ENCODE measurements at regions not wholly inside any gene's neighbourhood (a gene's known extent, or its start where the extent isn't known, plus 50 kb on each side); places are given as distances from the start of the nearest gene placed in this dataset.

DNA sequence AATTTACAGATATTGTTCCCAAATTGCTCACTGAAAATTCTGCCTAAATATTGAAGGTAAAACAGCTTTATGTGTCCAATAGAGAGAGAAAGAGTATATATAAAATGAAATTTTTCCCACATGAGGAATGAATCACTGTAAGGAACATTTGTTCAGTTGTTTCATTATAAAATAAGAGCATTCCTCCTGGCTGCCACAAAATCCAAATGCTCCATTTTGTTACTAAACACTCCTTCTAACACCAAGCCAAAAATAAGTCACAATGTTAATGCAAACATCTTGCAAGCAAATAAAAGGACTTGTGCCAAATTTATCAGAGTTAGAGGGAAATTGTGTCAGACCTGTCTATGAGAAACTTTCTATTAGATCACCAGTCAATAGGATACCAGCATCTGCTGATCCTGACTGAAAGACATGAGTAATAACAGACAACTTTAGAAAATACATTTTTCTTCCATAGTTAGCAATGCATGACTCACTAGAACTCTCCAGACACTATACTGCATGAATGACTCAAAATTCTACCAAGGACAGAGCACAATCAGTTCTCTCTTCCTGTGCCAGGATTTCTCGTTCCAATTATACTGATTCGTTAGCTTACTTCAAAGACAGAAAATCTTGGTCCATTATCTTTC, 83.5 kb upstream of the FNDC3A start:
- DNase-seq: no peak

DNA sequence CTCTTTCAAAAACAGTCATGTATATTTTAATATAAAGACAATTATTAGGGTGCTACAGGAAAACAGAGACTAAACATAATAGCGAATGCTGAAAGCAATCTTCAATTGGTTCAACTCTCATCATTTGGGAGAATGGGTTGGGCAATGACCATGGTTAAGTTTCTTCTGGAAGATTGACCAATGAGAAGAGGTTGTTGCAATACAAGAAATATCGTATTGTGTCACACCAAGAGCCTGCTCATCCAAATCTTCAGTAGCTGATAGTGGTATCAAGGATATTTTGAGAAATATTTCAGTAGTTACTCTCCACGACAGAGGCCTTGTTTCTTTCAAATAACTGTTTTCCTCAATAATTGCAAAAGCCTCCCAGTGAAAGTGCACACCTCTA, 83.0 kb upstream of the FNDC3A start:
- no peak for DNase-seq

DNA sequence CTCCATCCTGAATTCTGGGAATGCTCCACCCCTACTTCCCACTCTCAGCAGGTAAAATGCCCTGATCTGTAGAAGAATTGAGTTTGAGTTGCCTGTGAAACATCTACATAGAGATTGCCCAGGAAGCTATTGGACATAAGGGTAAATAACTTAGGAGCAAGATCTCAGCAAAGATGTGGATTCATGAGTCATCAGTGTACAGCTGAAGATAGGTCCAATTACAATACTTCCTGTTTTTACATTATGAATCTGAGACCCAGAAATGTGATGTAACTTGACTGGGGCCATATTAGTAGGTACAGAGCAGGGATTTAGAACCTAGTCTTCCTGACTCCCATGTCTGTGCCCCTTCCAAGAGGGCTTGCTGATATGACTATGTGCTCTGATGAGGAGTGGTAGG, 79.4 kb upstream of the FNDC3A start:
- DNase-seq: no peak

DNA sequence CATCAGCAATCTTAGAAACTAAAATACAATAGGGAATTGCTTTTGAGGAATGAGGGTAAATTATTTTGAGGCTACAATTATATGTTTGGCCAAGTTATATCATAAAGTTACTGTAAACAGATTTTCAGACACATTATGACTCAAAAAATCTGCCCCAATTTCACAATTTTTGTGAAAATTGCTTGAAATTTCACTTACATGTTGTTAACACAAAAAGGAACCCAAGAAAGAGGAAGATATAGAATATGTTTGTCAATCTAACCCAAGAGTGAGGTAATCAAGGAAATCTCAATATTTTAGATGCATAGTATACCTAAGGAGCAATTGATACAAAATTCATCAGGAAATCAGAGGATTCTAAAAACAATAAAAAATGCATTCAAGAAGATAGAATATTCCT, 73.9 kb upstream of the FNDC3A start:
- no peak for DNase-seq

DNA sequence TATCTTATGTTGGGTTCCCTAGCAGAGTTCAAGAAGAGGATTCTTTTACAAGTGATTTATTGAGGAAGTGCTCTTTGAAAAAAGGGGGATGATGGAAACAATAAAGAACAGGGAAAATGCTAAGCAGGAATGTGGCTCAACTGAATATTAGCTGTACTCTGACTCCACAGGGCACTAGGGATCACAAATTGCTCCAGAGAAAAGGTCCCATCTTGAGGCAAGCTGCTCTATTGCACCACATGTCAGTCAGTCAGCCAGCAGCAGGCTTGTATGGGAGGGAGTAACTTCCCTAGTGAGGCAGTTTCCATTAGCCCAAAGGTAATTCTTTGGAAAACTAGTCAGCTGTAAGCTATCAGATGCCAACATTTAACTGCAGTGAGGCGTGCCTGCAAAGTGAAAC, 73.3 kb upstream of the FNDC3A start:
- DNase-seq: no peak

DNA sequence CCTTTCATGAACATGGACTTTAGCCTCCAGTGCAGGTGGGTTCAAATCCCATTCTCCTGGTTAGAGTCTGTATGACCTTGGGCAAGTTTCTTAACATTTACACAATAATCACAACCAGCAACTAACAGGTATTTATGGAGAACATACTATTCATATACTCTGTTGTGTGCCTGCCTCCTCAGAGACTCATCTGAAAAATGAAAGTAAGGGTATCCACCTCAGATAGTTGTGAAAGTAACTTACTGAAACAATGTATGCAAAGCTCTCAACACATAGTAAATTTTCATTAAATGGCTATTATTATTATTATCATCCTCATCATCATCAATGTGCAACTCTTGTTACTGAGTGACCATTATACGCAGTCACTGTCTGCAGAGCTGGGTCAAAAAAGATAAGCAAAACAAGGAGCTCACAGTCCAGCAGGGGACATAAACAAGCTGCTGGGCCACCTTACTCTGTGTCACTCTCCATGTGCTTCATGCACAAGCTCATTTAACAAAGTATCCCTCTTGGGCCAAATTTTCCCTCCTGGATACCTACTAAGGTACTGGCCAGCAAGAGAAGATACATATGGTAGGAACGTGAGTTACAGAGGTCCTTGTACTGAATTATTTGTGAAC, 70.9 kb upstream of the FNDC3A start:
- no peak for DNase-seq

DNA sequence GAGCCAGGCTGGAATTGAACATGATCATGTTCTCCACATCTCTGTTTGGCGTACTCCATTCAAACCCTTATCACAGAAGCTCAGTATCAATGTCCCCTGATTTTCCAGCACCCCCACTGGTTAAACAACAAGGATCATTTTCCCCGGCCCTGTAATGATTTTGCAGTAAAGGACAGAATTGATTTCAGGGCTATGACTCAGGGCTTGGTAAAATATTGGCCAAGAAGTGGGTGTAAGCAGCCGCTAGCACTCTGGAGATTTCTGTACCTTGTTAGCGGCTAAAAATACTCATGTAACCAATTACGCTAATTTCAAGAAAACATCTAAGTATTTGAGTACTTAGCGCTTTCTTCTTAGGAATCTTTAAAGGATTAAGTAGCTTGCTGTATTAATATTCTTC, 69.5 kb upstream of the FNDC3A start:
- no peak for DNase-seq

DNA sequence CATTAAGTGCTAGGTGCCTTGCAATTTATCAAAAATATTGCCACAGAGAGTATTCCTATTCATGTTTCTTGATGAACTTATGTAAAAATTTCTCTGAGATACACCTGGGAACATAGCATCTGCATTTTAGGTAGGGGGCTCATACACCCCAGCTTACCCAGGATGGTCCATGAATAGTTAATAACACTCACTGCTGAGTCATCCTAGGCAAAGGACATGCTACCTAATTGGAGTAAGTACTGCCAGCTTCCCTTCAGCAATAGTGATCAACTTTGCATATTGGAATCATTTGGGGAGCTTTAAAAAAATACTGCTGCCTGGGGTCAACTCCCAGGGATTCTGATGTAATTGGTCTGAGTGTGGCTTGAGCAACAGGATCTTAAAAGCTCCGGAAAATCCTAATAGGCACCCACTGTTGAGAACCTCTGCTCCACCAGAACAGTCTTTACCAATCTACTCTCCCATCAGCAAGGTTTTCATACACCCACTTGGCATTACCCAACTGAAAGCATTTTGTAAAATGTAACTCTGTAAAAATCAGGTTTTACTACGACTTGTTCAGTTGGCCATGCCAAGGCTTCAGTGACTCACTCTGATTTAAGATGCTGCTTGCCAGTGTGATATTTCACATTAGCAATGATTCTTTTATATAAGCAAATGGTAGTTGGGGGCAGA, 67.2 kb upstream of the FNDC3A start:
- no peak for DNase-seq

DNA sequence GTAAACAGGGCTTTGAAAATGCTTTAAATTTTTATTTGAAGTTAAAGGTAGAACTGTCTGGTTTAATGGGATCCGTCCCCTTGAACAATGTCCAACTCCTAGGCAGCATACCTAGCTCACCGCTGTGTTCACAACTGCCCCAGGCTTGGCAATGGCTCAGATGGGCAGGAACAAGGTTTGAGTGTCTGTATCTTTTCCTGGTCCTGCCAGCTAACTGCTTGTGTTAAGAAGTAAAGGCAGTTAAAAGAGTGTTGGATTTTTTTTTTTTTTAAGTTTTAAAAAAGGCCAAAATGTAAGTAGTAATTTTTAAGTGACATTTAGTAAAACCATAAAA, 66.7 kb upstream of the FNDC3A start:
- no peak for DNase-seq

DNA sequence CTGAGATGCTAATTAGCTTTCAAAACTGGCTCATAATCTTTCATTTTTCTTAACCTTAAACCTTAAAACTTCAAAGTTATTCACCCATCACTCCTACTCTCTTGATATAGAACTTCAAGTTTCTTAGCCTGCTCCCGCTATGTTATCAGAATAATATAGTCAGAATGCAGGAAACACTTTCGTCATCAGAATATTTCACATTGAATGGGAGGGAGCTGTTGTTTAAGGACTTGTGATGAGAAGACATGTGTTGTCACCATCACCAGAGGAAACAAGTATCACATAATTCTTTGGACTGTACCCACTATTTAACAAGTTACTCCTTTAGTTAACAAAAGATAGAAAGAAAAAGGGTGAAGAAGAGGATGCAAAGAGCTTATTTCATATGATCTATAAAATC, 65.0 kb upstream of the FNDC3A start:
- no peak for DNase-seq

DNA sequence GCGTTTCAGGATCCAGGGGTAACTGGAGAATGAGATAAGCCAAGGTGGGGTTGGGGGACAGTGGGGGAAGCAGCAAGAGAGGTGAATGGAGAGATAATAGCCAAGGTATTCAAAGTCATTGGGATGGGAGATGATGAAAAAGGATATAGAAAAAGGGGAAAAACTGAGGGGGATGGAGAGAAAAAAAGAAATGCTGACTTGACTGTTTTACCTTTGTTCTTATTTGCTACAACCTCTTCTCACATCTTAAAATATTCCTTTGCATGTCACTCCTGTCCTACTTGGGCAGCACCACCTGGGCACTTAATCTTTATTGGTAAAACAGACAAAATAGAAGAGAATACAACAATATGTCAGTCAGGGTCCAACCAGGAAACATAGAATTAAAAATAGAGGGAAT, 56.0 kb upstream of the FNDC3A start:
- no peak for DNase-seq

DNA sequence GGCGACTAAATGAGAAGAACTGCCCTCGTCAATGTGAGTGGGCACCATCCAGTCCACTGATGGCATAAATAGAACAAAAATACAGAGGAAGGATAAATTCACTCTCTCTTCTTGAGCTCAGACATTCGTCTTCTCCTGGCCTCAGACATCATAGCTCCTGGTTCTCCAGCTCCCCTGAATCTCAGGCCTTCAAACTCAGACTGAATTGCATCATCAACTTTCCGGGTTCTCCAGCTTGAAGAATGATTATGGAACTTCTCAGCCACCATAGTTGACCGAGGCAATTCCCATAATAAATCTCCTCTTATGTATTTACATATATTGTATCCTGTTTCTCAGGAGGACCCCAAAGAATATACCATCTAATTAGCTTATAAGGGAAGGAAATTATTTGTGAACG, 55.0 kb upstream of the FNDC3A start:
- no peak for DNase-seq

DNA sequence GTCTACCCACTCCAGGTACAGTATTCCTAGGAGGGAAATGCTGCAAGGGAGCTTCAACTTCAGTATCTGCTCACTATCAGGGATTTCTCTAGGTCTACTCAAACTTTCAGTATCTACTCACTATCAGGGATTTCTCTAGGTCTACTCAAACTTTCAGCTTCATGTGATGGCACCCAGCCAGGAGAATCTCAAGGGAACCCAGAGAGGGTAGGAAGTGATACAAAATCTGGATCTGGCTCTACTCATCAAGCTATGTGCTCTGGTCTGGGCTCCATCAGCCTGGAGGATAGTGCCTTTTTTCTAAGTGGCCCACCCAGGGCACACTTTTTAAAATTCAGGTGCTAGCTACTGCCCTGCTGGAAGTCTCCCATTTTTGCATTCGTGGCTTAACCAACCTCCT, 52.3 kb upstream of the FNDC3A start:
- DNase-seq: no peak

DNA sequence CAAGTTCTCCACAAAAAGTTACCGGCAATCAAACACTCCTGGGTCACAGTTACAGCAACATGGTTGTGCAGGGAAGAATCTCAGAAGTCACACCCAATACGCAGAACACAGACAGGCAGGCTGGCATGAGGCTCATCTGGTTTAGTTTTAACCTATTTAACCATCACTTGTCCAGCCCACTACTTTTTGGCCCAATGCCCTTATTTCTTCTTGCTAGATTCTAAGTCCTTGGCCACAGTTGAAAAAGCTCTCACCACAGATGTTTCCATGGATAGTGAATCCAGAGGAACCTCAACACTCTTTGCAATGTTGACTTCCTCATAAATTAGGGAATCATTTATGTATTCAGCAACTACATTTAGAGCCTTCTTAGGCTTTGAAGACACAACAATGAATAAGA, 50.7 kb upstream of the FNDC3A start:
- no peak for DNase-seq
